HepG2 (cell line): ENCODE measurements at regions not wholly inside any gene's neighbourhood (a gene's known extent, or its start where the extent isn't known, plus 50 kb on each side); places are given as distances from the start of the nearest gene placed in this dataset.

Experiments
- ATAC-seq: fragments of 200-7000 bp; cut with Tn5 transposase; 3 replicates; pipeline ENCODE4 v1.9.1; 2020; ENCODE audit warnings: mild to moderate bottlenecking, moderate library complexity
- BruUV-seq: library from RNA; stranded (reverse); fragments of 400-500 nt; replicated peaks from 2 replicates; lab custom pipeline; 2021; lab: Mats Ljungman, UMichigan
- CTCF ChIA-PET: fragments of 300-600 bp; formaldehyde crosslinking; extraction: SDS; loops from one replicate; lab custom pipeline; 2021; ENCODE audit warnings: low total read pairs, inconsistent platforms, low intra/inter-chr PET ratio; lab: Yijun Ruan, JAX
- POLR2A ChIA-PET: fragments of 350-600 bp; sonication (Branson Sonifier 250); formaldehyde crosslinking; loops from one replicate; lab custom pipeline; 2020; ENCODE audit warnings: antibody characterized with exemption, inconsistent platforms; lab: Yijun Ruan, JAX
- DNase-seq: peaks from one replicate; pipeline ENCODE4 v3.0.0-alpha.2; 2015; ENCODE audit warnings: low spot score
- FAIRE-seq: peaks from 3 replicates; lab custom pipeline; 2011; peaks lifted over from hg19 to GRCh38; lab: Jason Lieb, UNC
- H2AFZ ChIP-seq: one replicate; pipeline ENCODE4 v1.6.1; 2011; ENCODE audit warnings: low read length, inconsistent platforms
- H3K27ac ChIP-seq: fragments of 300-600 bp; 3 replicates; pipeline ENCODE4 v1.8.0; 2011; ENCODE audit warnings: mixed run types, mild to moderate bottlenecking, mixed read lengths, low read length, inconsistent platforms; ENCODE audit not compliant: insufficient read depth; ENCODE audit errors: extremely low read length
- H3K27me3 ChIP-seq, 2 experiments: fragments of 200-600 bp in 1 of 2; 2 replicates in 1 of 2; 3 replicates in 1 of 2; pipeline versions ENCODE4 v1.6.0 to v1.8.0; 2011; ENCODE audit warnings: low read length in 2 of 2, mild to moderate bottlenecking in 2 of 2, moderate library complexity in 2 of 2, inconsistent platforms in 1 of 2; ENCODE audit not compliant: insufficient read depth in 2 of 2, control insufficient read depth in 1 of 2
- H3K36me3 ChIP-seq, 2 experiments: fragments of 200-600 bp in 1 of 2; replicated peaks in 1 of 2; 2 replicates in 1 of 2; 3 replicates in 1 of 2; pipeline versions ENCODE4 v1.5.1 to v1.8.0; 2011; ENCODE audit warnings: low read length in 2 of 2, inconsistent platforms in 1 of 2; ENCODE audit not compliant: insufficient read depth in 2 of 2, control insufficient read depth in 1 of 2
- H3K4me1 ChIP-seq: 2 replicates; pipeline ENCODE4 v1.5.1; 2012; ENCODE audit warnings: low read length, inconsistent platforms; ENCODE audit not compliant: insufficient read depth
- H3K4me2 ChIP-seq: 2 replicates; pipeline ENCODE4 v1.6.0; 2011; ENCODE audit warnings: low read depth, low read length, inconsistent platforms
- H3K4me3 ChIP-seq, 3 experiments: fragments of 200-600 bp in 1 of 3; sonication (generic), shearing (Covaris generic) in 1 of 3; replicated peaks in 1 of 3; 2 replicates each; pipeline ENCODE4 v1.5.1; 2011 to 2016; ENCODE audit warnings: low read length in 3 of 3, inconsistent platforms in 2 of 3, low read depth in 2 of 3, mild to moderate bottlenecking in 2 of 3, control low read depth in 1 of 3, mixed read lengths in 1 of 3; ENCODE audit not compliant: insufficient read depth in 1 of 3
- H3K79me2 ChIP-seq: one replicate; pipeline ENCODE4 v1.6.1; 2011; ENCODE audit warnings: low read length, inconsistent platforms; ENCODE audit not compliant: insufficient read depth
- H3K9ac ChIP-seq: 2 replicates; pipeline ENCODE4 v1.6.0; 2011; ENCODE audit warnings: mild to moderate bottlenecking, low read depth, low read length, inconsistent platforms; ENCODE audit not compliant: insufficient read depth
- H3K9me3 ChIP-seq: 2 replicates; pipeline ENCODE4 v1.5.1; 2012; ENCODE audit warnings: mild to moderate bottlenecking, low read length
- H4K20me1 ChIP-seq: 2 replicates; pipeline ENCODE4 v1.6.0; 2011; ENCODE audit warnings: inconsistent platforms, mild to moderate bottlenecking, low read length, moderate library complexity; ENCODE audit not compliant: insufficient read depth
- HCFC1 ChIP-seq: fragments of 150-350 bp; IDR thresholded peaks from 2 replicates; pipeline ENCODE4 v1.6.1; 2014; ENCODE audit warnings: low read depth, low read length
- KDM1A ChIP-seq: IDR thresholded peaks from 2 replicates; pipeline ENCODE4 v1.6.1; 2016; ENCODE audit warnings: missing compliant biosample characterization
- LCORL ChIP-seq, 2 experiments: fragments of 450-650 bp in 1 of 2; sonication (generic) in 1 of 2; formaldehyde crosslinking in 1 of 2; IDR thresholded peaks; 2 replicates each; pipeline versions ENCODE4 v1.5.0 to v1.6.1; 2017 to 2020; ENCODE audit warnings: antibody characterized with exemption in 1 of 2, missing genetic modification reagents in 1 of 2
- SRF ChIP-seq: IDR thresholded peaks from 2 replicates; pipeline ENCODE4 v1.6.1; 2011; ENCODE audit warnings: mild to moderate bottlenecking, low read depth, low read length, moderate library complexity
- TFAP4 ChIP-seq: sonication (generic); IDR thresholded peaks from 2 replicates; pipeline ENCODE4 v1.6.1; 2016; ENCODE audit warnings: low read depth, borderline replicate concordance
- THAP11 ChIP-seq: IDR thresholded peaks from 2 replicates; pipeline ENCODE4 v1.6.1; 2016; ENCODE audit warnings: missing biosample characterization, missing genetic modification reagents
- ZHX1 ChIP-seq: sonication (generic); formaldehyde crosslinking; IDR thresholded peaks from 2 replicates; pipeline ENCODE4 v1.8.1; 2022; ENCODE audit warnings: low read depth, mild to moderate bottlenecking, missing genetic modification reagents
- ZNF512 ChIP-seq: sonication (generic); formaldehyde crosslinking; IDR thresholded peaks from 2 replicates; pipeline ENCODE4 v1.4.0; 2020; ENCODE audit warnings: mild to moderate bottlenecking, missing genetic modification reagents
- ZNF564 ChIP-seq: sonication (generic); formaldehyde crosslinking; IDR thresholded peaks from 2 replicates; pipeline ENCODE4 v1.8.1; 2023; ENCODE audit warnings: mild to moderate bottlenecking, missing genetic modification reagents
- ZNF7 ChIP-seq: IDR thresholded peaks from 2 replicates; pipeline ENCODE4 v1.6.1; 2016; ENCODE audit warnings: missing biosample characterization, missing genetic modification reagents
- ZNF781 ChIP-seq: sonication (generic); formaldehyde crosslinking; IDR thresholded peaks from 2 replicates; pipeline ENCODE4 v1.5.1; 2020; ENCODE audit warnings: borderline replicate concordance, mild to moderate bottlenecking, missing genetic modification reagents; ENCODE audit errors: not compliant biosample characterization
- ZNF784 ChIP-seq: sonication (generic); formaldehyde crosslinking; IDR thresholded peaks from 2 replicates; pipeline ENCODE4 v1.5.1; 2020; ENCODE audit warnings: missing genetic modification reagents, mild to moderate bottlenecking, borderline replicate concordance
- ZNF841 ChIP-seq: sonication (generic); formaldehyde crosslinking; IDR thresholded peaks from 2 replicates; pipeline ENCODE4 v1.8.1; 2023; ENCODE audit warnings: missing genetic modification reagents, borderline replicate concordance
- WGBS: methylation state at CpG from one replicate; pipeline ENCODE4 v1.1.6; 2017; ENCODE audit warnings: low lambda C conversion rate; 5-methylcytosine and 5-hydroxymethylcytosine counted together
- in situ Hi-C: cut with HindIII; loops from 2 replicates; pipeline ENCODE4 v1.10.0; 2017; ENCODE audit warnings: low pct_unique_long_range_greater_than_20kb; ENCODE audit not compliant: extremely low pct_ligation_motif_present
- intact Hi-C: fragments of 100-400 bp; cut with micrococcal nuclease; formaldehyde crosslinking; loops from one replicate; pipeline ENCODE4 v1.10.0; 2022; ENCODE audit not compliant: unreplicated experiment

- TF ChIP-seq THAP11 (no peak), ZNF512 (no peak), ZNF781 (no peak), HCFC1 (no peak)
Measured at GRCh38 chr10:117677890-117678500, 135.4 kb downstream of the EMX2 start (continued).

- no peaks in the 10 kb centered on the region for H3K36me3 ChIP-seq
- FAIRE-seq, result no peak
- H3K9me3 ChIP-seq, result no peaks in the 10 kb centered on the region
- H3K27me3 ChIP-seq, result peaks cover 6 to 30% of the 10 kb centered on the region in 2 experiments; a peak in 4 of 5 replicates
- H3K79me2 ChIP-seq, result no peaks in the 10 kb centered on the region
- CTCF ChIA-PET, result no interaction called here
- in situ Hi-C loops (no loop called here), intact Hi-C loops (no loop called here)
- H3K27ac ChIP-seq, result no peak overlapping the region
- no peaks in the 10 kb centered on the region for H4K20me1 ChIP-seq
- no peaks in the 10 kb centered on the region for H3K4me1 ChIP-seq
- no peak overlapping the region for H2AFZ ChIP-seq
- WGBS, result 35% methylated on average over 2 of the region's 2 CpGs
- no peak for DNase-seq
- H3K4me3 ChIP-seq, result no peak overlapping the region
- H3K4me2 ChIP-seq, result no peak overlapping the region
- no peak overlapping the region for H3K9ac ChIP-seq
- ATAC-seq, result no peak
- POLR2A ChIA-PET, result no interaction called here
- BruUV-seq, result no TSS peak
- TF ChIP-seq ZHX1 (CRISPR knock-in tag) (no peak), ZNF784 (CRISPR knock-in tag) (no peak), LCORL (IDR thresholded peaks at IDR 0.05) (no peak), LCORL (CRISPR knock-in tag; IDR thresholded peaks at IDR 0.05) (no peak), ZNF7 (CRISPR knock-in tag) (no peak), SRF (no peak), ZNF841 (CRISPR knock-in tag) (no peak), ZNF564 (CRISPR knock-in tag) (no peak), KDM1A (CRISPR knock-in tag) (no peak), TFAP4 (no peak)
Measured at GRCh38 chr10:117680601-117681000, 138.1 kb downstream of the EMX2 start.
